Natural killer cell (primary cell): ENCODE measurements at regions not wholly inside any gene's neighbourhood (a gene's known extent, or its start where the extent isn't known, plus 50 kb on each side); places are given as distances from the start of the nearest gene placed in this dataset.

Source experiments
- ATAC-seq, 3 donors: fragments of 150-1000 bp in 2 of 3; fragments of 200-7000 bp in 1 of 3; cut with Tn5 transposase; 1 replicate in 1 of 3; 2 replicates in 2 of 3; pipeline ENCODE4 v1.10.0; 2021; ENCODE audit warnings: mild to moderate bottlenecking in 2 of 3, moderate library complexity in 2 of 3
- DNase-seq, 2 donors: peaks; one replicate each; pipeline versions ENCODE4 v3.0.0 to v3.0.0-alpha.2; 2013 to 2021; ENCODE audit warnings: mixed read lengths in 1 of 2
- H3K27ac ChIP-seq: one replicate; pipeline ENCODE4 v1.5.1; 2013; ENCODE audit warnings: mild to moderate bottlenecking, low read length
- H3K27me3 ChIP-seq: one replicate; pipeline ENCODE4 v1.6.1; 2013; ENCODE audit warnings: low read length; ENCODE audit not compliant: control insufficient read depth, insufficient read depth
- H3K36me3 ChIP-seq: one replicate; pipeline ENCODE4 v1.6.1; 2013; ENCODE audit warnings: low read length; ENCODE audit not compliant: control insufficient read depth, insufficient read depth
- H3K4me1 ChIP-seq: one replicate; pipeline ENCODE4 v1.6.1; 2013; ENCODE audit warnings: low read length; ENCODE audit not compliant: control insufficient read depth, insufficient read depth
- H3K4me3 ChIP-seq: one replicate; pipeline ENCODE4 v1.5.1; 2013; ENCODE audit warnings: low read length
- H3K9me3 ChIP-seq: one replicate; pipeline ENCODE4 v1.6.1; 2013; ENCODE audit warnings: low read length; ENCODE audit not compliant: control insufficient read depth, insufficient read depth
- H3K27ac Mint-ChIP-seq, 2 donors: one replicate each; pipeline ENCODE4 v1.8.0; 2022; ENCODE audit warnings: mild to moderate bottlenecking in 2 of 2, mixed read lengths in 2 of 2, moderate library complexity in 1 of 2
- H3K27me3 Mint-ChIP-seq, 2 donors: one replicate each; pipeline ENCODE4 v1.8.0; 2022; ENCODE audit warnings: low read depth in 2 of 2, mixed read lengths in 2 of 2
- H3K36me3 Mint-ChIP-seq: one replicate; pipeline ENCODE4 v1.8.0; 2022; ENCODE audit warnings: mixed read lengths
- H3K4me1 Mint-ChIP-seq, 2 donors: one replicate each; pipeline ENCODE4 v1.8.0; 2022; ENCODE audit warnings: mixed read lengths in 2 of 2
- H3K4me3 Mint-ChIP-seq: one replicate; pipeline ENCODE4 v1.8.0; 2022; ENCODE audit warnings: mild to moderate bottlenecking, moderate library complexity, mixed read lengths
- H3K9me3 Mint-ChIP-seq, 2 donors: one replicate each; pipeline ENCODE4 v1.8.0; 2022; ENCODE audit warnings: mixed read lengths in 2 of 2
- WGBS: methylation state at CpG from one replicate; pipeline ENCODE4 v1.1.7; 2013; ENCODE audit warnings: missing lambda C conversion rate; ENCODE audit not compliant: insufficient coverage; 5-methylcytosine and 5-hydroxymethylcytosine counted together
- intact Hi-C: fragments of 100-400 bp; cut with micrococcal nuclease; formaldehyde crosslinking; loops from one replicate; pipeline ENCODE4 v1.14.2; 2022
- TF ChIP-seq, protein P1 (sequence below): fragments of 200-600 bp; IDR thresholded peaks from one replicate; pipeline ENCODE4 v1.8.0; 2022; ENCODE audit warnings: antibody characterized with exemption

DNA sequence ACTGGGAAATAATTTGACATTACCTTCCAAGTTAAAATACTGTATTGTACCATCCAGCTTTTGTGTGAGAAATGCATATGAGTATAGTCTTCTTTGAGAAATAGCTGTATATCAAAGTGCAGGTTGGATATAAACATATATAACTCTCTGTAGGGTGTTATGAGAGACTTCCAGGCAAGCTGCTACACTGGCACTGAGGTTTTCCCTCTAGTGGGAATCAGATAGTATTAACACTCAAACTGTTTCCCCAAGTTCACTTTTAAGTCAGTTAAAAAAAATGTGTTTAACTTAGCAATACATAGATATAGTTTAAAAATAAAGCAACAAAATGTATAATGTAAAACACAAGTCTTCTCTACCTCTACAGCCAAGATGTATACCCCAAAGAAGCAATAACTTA, 368.4 kb upstream of the SLC8A1 start:
- Mint-ChIP-seq H3K4me1 (no peaks in the 10 kb centered on the region), H3K36me3 (no peaks in the 10 kb centered on the region), H3K27me3 (no peaks in the 10 kb centered on the region), H3K27ac (no peak overlapping the region), H3K4me3 (no peak overlapping the region), H3K9me3 (peaks cover 6 to 14% of the 10 kb centered on the region in 2 donors)
- TF ChIP-seq, protein P1, sequence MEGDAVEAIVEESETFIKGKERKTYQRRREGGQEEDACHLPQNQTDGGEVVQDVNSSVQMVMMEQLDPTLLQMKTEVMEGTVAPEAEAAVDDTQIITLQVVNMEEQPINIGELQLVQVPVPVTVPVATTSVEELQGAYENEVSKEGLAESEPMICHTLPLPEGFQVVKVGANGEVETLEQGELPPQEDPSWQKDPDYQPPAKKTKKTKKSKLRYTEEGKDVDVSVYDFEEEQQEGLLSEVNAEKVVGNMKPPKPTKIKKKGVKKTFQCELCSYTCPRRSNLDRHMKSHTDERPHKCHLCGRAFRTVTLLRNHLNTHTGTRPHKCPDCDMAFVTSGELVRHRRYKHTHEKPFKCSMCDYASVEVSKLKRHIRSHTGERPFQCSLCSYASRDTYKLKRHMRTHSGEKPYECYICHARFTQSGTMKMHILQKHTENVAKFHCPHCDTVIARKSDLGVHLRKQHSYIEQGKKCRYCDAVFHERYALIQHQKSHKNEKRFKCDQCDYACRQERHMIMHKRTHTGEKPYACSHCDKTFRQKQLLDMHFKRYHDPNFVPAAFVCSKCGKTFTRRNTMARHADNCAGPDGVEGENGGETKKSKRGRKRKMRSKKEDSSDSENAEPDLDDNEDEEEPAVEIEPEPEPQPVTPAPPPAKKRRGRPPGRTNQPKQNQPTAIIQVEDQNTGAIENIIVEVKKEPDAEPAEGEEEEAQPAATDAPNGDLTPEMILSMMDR = no peak
- ATAC-seq (no peak), DNase-seq (no peak)
- Histone ChIP-seq H3K36me3 (no peaks in the 10 kb centered on the region), H3K4me1 (no peaks in the 10 kb centered on the region), H3K9me3 (no peaks in the 10 kb centered on the region), H3K27me3 (no peaks in the 10 kb centered on the region), H3K4me3 (no peak overlapping the region), H3K27ac (no peak overlapping the region)
- intact Hi-C loops = no loop called here

DNA sequence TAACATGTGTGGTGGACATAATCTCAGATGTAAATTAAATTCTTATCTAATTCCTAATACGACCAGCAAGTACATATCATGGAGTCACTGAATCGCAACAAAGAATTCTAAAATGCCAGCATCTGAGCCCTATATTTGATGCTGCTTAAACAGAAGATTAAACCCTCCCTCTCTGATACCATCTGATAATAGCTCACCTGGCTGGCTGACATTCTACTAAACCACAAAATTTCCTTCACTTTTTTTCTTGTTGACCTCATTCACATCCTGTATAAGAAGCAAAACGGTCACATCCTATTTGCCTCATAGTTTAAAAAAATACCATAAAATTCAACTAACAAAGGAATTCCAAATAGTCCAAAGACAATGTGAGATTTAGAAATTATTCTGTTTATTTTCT, 371.6 kb upstream of the SLC8A1 start:
- Histone ChIP-seq H3K9me3 (no peaks in the 10 kb centered on the region), H3K27me3 (no peaks in the 10 kb centered on the region), H3K36me3 (no peaks in the 10 kb centered on the region), H3K27ac (no peak overlapping the region), H3K4me3 (no peak overlapping the region), H3K4me1 (no peaks in the 10 kb centered on the region)
- H3K27ac Mint-ChIP-seq = no peak overlapping the region
- no peak overlapping the region for H3K4me3 Mint-ChIP-seq
- intact Hi-C loops = no loop called here
- no peak for DNase-seq
- no peaks in the 10 kb centered on the region for H3K4me1 Mint-ChIP-seq
- no peaks in the 10 kb centered on the region for H3K36me3 Mint-ChIP-seq
- peaks cover 4 to 9% of the 10 kb centered on the region in 2 donors for H3K9me3 Mint-ChIP-seq
- TF ChIP-seq, protein P1 = no peak
- 31% methylated on average over 3 of the region's 3 CpGs for WGBS
- no peaks in the 10 kb centered on the region for H3K27me3 Mint-ChIP-seq
- no peak for ATAC-seq

DNA sequence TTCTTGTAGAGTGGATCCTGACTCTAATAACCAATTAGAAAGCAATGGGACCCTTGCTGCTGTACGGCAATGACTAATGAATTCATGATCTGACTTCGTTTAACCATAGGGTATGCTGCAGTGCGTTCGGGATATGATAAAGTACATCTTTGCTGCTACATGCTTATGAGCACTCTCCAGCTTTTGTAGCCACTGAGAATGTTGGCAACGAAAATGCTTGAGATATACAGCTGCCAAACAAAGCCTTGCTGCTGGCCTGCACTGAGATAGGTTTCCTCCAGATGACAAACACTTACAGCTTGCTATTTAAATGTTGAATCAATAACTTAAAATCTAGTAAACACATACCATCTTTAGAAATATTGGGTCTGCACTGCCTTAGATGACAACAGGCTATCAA, 372.4 kb upstream of the SLC8A1 start:
- TF ChIP-seq, protein P1 = no peak
- no peaks in the 10 kb centered on the region for H3K4me1 ChIP-seq
- intact Hi-C loops = no loop called here
- no peaks in the 10 kb centered on the region for H3K27me3 ChIP-seq
- H3K4me3 ChIP-seq = no peak overlapping the region
- H3K27ac ChIP-seq = no peak overlapping the region
- H3K9me3 ChIP-seq = no peaks in the 10 kb centered on the region
- Mint-ChIP-seq H3K9me3 (peaks cover 4 to 9% of the 10 kb centered on the region in 2 donors), H3K4me3 (no peak overlapping the region), H3K27me3 (no peaks in the 10 kb centered on the region), H3K4me1 (no peaks in the 10 kb centered on the region), H3K27ac (no peak overlapping the region), H3K36me3 (no peaks in the 10 kb centered on the region)
- ATAC-seq (no peak), DNase-seq (no peak)
- 75% methylated on average over 5 of the region's 5 CpGs for WGBS
- no peaks in the 10 kb centered on the region for H3K36me3 ChIP-seq

DNA sequence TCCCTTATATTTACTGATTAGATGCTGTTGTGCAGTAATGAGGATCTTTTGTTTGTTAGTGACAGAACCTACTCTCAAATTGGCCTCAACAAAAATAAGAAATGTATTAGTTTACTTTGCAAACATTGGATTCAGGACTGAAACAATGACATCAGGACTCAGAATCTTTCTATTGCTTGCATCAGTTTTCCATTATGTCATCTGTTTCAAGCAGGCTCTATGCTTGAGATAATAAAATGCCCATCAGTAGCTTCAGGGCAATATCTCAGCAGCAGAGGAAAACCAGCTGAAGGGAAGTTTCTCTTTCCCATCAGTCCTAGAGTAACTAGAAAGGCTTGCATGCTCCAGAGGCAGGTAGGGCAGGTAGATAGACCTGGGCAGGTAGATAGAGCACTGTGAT, 375.5 kb upstream of the SLC8A1 start:
- Histone ChIP-seq H3K36me3 (no peaks in the 10 kb centered on the region), H3K27me3 (no peaks in the 10 kb centered on the region), H3K9me3 (no peaks in the 10 kb centered on the region), H3K27ac (no peak overlapping the region), H3K4me1 (no peaks in the 10 kb centered on the region), H3K4me3 (no peak overlapping the region)
- Mint-ChIP-seq H3K27ac (no peak overlapping the region), H3K36me3 (no peaks in the 10 kb centered on the region), H3K9me3 (peaks cover 4 to 9% of the 10 kb centered on the region in 2 donors), H3K4me1 (no peaks in the 10 kb centered on the region), H3K4me3 (no peak overlapping the region), H3K27me3 (no peaks in the 10 kb centered on the region)
- TF ChIP-seq, protein P1 = no peak
- no peak for ATAC-seq
- intact Hi-C loops = no loop called here
- DNase-seq = no peak
